ENCODE measurements at regions not wholly inside any gene's neighbourhood (a gene's known extent, or its start where the extent isn't known, plus 50 kb on each side); places are given as distances from the start of the nearest gene placed in this dataset.

GRCh38 chr18:8976606-8977005 is 125.9 kb upstream of the NDUFV2 start:
- TF ChIP-seq NR2C2 (CRISPR knock-in tag; IDR thresholded peaks at IDR 0.05; ENCODE audit: borderline replicate concordance): no peak
- no peak for TF ChIP-seq EZH2 (conservative IDR thresholded peaks at IDR 0.05; ENCODE audit: low read depth, low read length)
- TF ChIP-seq GLI4 (CRISPR knock-in tag; IDR thresholded peaks at IDR 0.05; ENCODE audit: borderline replicate concordance): no peak
- no peak for TF ChIP-seq SALL2 (CRISPR knock-in tag; IDR thresholded peaks at IDR 0.05)
- TF ChIP-seq PHF20 (CRISPR knock-in tag; IDR thresholded peaks at IDR 0.05): no peak
- TF ChIP-seq HOMEZ (CRISPR knock-in tag; IDR thresholded peaks at IDR 0.05; ENCODE audit: low read depth): no peak
- no peak for TF ChIP-seq RFX5 (IDR thresholded peaks at IDR 0.05; ENCODE audit: low read depth, low read length)
- no peak for TF ChIP-seq ESRRA (CRISPR knock-in tag; IDR thresholded peaks at IDR 0.05; ENCODE audit: low read depth)
- TF ChIP-seq ZFP1 (CRISPR knock-in tag; IDR thresholded peaks at IDR 0.05): no peak
- no peak for TF ChIP-seq ZMYM3 (CRISPR knock-in tag; IDR thresholded peaks at IDR 0.05)
- no peak for TF ChIP-seq ZNF274 (CRISPR knock-in tag; IDR thresholded peaks at IDR 0.05)
